Hindlimb muscle (tissue), 1 donor: ENCODE measurements at regions not wholly inside any gene's neighbourhood (a gene's known extent, or its start where the extent isn't known, plus 50 kb on each side); places are given as distances from the start of the nearest gene placed in this dataset.
"Not testable (repeated sequence)": the region's sequence is repeated elsewhere in the genome, so short reads cannot be mapped to it uniquely, and the experiment has no call there.

ENCODE experiments used
- DNase-seq: peaks from one replicate; pipeline ENCODE4 v3.0.0-alpha.2; 2013

DNA sequence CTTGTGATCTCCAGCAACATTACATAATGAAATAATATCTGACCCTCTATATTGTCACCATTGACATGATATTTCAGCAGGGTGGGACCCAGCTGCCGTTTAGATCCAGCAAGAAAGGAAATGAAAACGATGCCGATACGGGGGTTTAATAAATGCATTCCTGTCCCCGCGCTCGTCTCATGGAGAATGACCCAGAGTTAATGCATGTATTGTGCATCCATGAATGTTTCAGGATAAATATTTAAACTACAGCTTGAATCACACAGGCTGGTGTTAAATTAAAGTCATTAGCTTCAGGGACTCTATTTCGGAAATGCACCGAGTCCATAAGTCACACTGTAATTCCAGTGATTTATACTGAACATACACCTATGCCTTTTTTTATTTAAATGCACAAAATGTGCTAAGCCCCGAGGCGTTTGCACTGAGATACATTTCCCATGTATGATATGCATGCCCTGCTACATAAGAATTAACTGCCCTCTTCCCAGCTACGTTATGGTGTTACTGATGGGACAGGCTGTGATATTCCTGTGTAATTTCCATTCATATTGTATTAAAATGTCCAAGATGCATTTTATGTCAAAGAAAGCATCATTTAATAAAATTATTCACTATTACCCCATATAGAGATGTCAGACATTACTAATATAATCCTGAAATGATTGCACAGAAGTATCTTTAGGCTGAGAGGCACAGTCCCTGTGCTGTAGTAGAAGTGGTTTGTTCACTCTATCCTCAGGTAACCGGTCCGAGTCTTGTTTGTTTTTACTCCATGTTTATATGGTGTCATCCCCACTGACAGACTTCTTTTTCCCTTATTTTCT lies 109.3 kb upstream of the ZNF516 start:
- DNase-seq = no peak

DNA sequence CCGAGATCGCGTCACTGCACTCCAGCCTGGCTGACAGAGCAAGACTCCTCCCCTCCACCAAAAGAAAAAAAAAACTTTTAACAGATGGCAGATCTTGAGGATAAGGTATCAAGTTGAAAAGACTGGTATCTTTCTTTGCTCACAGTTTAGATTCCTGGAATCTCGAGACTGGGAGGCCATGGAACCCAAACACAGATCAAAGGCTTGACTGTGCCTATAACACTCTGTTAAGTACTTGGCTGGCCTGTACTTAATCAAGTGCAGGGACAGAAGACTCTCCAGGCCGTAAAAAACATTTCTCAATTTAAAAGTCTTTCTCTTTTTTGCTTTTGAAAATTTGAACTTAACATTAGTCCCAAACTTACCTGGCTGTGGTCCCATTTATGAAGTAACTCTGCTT lies 107.1 kb upstream of the ZNF516 start:
- no peak for DNase-seq

DNA sequence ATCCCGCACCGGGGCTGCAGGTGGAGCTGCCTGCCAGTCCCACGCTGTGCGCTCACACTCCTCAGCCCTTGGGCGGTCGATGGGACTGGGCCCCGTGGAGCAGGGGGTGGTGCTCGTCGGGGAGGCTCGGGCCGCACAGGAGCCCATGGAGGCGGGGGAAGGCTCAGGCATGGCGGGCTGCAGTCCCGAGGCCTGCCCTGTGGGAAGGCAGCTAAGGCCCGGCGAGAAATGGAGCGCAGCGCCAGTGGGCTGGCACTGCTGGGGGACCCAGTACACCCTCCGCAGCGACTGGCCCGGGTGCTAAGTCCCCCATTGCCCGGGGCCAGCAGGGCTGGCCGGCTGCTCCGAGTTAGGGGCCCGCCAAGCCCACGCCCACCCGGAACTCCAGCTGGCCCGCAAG lies 105.0 kb upstream of the ZNF516 start:
- not testable (repeated sequence) for DNase-seq

DNA sequence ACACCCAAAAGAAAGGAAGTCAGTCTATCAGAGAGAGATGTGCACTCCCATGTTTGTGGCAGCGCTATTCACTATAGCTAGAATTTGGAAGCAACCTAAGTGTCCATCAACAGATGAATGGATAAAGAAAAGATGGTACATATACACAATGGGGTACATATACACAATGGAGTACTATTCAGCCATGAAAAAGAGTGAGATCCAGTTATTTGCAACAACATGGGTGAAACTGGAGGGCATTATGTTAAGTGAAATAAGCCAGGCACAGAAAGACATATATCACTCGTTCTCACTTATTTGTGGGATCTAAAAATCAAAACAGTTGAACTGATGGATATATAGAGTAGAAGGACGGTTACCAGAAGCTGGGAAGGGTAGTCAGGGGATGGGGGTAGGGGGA lies 99.9 kb upstream of the ZNF516 start:
- DNase-seq = no peak

DNA sequence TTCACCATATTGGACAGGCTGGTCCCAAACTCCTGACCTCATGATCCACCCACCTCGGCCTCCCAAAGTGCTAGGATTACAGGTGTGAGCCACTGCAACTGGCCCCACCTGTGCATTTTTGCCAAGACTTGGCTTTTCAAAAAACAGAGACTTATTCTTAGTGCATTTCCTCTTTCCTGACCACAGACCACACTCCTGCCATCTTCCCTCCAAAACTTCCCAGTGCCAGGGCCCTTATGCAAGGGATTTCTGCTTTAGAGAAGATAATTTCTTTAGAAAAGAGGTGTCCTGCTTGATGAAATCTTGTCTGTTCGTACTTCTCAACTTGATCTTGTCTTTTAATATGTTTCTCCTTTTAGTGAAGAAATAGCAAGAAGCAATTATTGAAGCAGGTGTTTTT lies 98.8 kb upstream of the ZNF516 start:
- DNase-seq = no peak

DNA sequence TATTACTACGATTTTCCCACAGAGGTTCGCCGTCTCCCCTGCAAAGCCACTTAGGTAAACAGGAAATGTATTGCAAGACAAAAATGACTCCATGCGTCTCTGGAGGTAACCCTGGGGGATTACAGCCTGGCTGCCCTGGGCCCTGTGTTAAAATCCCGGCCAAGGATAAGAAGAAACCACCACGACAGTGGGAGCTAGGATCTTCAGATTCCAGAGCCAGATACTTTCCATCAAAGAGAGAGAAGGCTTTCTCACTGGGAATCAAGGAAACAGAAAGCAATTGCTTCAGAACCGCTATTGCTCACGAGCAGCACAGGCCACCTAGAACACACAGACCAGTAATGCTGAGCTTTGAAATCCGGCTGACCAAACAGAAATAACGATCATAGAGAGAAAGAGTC lies 97.9 kb upstream of the ZNF516 start:
- no peak for DNase-seq

DNA sequence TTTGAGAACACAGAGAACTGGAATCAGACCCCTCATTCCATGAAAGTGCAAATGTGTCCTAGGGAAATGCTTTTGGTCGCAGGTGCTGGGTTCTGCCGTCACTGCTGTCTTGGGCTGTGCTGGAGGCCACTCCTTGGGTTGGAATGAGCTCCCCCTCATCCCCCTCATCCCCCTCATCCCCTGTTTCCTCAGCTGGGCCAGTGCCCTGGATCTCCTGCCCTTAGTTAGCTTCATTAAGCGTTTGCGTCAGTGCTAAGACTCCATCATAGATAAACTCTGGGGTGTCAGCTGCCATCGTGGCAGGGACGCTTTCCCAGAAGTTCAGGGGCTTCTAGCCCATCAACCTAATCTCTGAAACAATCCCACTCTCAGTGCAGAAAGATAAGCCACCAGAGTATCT lies 97.1 kb upstream of the ZNF516 start:
- DNase-seq = no peak

DNA sequence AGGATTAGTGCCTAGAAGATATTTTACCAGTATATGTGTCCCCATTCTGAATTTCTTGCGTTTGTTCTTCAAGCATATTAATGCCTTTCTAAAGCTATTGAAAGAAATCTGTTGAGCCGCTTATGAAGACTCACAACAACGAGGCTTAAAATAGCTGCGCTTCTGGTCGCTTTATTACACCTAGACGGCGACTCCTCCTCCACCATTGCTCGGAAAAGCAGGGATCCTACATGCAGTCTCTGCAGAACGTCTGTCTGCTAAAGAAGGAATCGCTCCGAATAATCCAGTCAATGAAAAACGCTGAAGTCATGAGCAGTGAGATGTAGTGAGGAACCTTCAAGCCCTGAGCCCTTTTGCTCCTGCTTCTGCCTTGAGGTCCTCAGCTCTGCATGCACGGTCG lies 94.8 kb upstream of the ZNF516 start:
- DNase-seq = no peak

DNA sequence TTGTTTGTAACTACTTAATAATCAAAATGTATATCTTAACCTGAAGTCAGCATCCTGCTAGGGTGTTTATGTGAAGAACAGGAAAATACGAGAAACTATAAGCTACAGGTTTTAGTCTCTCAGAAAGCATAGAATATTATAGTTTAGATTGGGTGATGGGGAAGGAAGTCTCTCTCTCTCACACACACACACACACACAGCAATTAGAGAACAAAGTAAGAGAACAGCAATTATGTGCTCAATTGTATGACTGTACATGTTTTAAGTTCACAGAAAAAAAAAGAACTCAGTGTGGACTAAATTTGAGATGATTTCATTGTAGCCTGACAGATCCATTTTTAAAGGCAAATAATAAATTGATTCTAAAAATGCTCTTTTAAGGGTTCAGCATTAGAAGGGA lies 94.3 kb upstream of the ZNF516 start:
- no peak for DNase-seq

DNA sequence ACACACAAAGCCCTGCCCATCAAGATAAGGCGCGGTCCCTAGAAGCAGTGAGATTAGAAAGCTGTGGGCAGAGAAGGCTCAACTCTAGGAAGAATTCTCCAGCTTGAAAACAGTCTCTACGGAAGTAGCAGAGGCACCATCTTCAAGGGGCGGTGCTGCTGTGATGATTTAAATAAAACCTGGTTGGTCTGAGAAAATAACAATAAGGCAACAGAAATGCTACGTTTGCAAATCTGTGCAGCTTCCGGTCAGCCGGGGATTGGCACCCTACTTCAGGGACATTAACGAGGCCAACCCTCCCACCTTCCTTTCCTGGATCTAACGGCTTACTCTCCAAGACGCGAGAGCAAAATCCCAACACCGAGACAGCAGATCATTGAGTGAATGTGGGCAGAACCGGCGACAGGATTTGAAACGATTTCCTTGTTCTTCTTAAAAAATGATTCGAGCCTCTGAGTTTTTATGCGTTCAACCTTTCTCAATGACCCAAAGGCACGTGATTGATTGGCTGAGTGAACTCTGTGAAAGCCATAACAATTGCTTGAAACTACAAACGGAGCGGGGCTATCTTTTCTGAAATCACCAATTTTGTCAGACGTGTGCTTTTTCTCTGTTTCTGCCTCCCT lies 93.7 kb upstream of the ZNF516 start:
- DNase-seq = no peak

DNA sequence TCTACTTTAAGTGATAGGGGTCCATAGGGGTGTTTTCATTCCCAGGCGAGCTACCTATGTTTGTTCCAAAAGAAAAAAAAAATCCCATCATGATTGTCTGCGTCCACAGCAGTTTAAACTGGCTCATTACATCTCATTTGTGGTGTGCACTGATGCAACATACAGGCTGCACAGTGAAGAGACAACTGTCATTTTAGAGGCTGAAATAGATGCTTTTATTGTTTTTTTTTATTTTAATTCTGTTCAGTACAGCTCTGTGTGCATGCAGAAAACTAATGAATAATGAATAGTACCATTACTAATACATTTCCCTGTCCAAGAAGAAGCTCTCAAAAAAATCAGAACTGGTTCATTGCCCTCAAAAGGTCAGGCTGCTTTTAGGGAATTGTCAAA lies 92.8 kb upstream of the ZNF516 start:
- no peak for DNase-seq

DNA sequence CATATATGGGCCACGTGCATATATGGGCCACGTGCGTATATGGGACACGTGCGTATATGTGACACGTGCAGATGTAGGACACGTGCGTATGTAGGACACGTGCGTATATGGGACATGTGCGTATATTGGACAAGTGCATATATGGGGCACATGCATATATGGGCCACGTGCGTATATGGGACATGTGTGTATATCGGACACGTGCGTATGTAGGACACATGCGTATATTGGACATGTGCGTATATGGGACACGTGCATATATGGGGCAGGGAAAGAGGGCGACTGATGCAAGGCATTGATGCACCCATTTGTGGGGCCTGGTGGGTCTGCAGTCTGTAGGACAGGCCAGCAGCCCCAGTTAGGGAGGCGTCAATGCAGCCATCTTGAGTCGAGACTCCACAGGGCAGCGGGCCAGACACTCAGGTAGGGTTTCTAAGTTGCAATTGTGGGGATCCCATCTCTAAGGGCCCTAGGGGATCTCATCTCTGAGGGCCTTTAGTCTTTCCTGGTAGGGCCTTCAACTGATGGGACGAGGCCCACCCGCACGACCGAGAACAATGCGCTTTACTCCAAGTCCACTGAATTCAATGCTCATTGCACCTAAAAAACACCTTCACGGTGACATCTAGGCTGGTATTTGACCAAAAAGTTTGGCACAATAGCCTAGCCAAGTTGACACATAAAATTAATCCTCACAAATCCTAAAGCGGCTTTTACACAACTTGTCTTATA lies 92.3 kb upstream of the ZNF516 start:
- DNase-seq = no peak

DNA sequence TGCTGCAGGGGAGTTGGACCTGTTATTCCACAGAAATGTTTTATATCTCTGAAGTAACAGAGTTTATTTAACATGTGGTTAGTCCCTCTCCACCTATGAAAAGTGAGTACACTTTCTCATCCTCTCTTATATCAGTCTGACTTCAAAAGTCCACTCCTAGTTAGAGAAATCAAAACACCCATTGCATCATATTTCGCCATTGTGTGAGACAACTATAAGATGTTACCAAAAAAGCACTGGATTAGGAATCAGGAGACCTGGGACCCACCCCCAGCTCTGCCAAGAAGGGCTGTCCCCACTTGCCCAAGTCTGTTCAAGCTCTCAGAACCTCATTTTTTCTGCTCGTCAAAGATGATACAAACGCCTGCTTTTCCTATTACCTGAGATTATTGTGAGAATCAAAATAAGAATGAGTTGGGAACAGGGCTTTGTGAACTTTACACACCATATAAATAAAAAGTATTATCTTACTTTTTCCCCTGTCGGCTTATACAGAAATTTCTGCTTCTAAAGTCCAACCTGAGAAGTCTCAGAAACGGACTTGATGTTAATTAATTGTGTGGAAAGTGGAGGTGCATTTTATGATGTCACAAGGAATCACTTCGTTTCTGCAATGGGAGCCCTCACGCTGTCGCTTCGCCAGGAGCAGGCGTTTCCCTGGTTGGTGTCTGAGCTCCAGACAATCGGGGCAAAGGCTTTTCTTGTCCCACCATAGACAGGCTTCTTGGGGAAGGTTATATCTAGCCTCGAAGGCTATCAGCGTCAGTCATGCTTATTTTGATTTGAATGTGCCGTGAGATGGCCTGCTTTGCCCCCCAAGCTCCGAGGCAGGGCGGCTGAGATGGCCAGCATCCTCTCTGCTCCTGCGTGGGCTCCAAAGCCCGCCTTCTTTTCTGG lies 89.6 kb upstream of the ZNF516 start:
- DNase-seq = no peak

DNA sequence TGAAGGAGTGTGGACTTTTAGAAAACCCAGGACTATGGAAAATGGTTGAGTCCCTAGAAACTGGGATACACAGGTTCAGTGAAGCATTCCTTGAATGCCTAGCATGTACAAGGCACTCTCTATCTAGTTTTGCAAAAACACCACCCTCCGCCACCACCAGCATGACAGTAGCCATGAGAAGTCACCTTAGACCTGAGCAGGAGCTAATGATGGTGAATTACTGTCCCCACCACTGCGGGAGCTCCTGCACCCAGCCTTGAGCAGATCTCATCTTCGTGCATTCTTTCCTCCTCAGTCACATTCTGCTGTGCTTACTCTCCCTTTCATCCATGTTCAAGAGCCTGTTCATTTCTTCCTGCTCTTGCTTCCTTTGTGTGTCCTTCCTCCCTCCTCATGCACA lies 86.2 kb upstream of the ZNF516 start:
- no peak for DNase-seq

DNA sequence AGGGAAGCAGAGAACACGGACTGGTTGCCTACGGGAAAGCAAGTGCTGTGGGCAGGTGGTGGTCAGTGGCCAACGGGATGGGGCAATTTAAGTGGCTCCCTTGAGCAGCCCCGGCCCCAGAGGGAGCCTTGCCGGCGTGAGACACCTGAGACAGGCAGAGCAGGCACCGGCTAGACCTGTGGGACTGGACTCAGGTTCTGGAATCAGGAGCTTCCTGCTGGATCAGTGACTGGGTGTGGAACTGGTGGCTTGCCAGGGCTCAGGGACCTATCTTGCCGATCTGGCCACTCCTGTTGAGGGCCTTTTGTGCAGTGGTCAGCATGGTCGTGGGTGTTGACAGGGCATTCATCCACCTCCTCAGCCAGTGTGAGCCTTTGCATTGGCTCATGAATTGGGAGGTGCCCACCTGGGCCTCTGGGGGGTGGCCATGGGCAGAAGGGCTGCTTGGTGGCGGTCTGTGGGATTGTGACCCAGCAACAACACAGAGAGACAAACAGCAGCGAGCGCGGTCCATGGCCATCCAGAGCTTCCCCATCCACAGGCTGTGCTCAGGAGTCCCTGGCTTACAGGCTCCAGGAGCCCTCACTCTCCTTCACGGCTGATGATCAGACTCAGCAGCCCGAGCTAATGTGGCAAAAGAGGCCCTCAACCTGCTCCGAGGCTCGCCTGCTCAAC lies 85.4 kb upstream of the ZNF516 start:
- no peak for DNase-seq

DNA sequence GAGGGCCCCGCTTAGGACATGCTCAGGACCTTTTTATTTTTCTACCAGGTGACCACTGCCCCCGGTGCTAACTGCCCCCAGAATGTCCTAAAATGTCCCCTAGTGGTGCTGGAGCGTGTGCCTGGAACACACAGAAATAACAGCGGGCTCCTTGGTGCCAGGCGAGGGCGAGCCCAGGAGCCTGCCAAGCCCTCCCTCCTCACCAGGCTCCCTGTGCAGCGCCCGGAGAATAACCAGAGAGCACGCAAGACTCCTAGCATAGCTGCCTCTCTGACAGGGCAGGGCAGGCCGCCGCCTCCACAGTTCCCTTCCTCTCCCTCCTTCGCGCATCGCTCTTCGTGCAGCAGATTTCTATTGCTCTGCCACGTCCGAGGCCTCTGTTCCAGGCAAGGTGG lies 84.3 kb upstream of the ZNF516 start:
- no peak for DNase-seq

DNA sequence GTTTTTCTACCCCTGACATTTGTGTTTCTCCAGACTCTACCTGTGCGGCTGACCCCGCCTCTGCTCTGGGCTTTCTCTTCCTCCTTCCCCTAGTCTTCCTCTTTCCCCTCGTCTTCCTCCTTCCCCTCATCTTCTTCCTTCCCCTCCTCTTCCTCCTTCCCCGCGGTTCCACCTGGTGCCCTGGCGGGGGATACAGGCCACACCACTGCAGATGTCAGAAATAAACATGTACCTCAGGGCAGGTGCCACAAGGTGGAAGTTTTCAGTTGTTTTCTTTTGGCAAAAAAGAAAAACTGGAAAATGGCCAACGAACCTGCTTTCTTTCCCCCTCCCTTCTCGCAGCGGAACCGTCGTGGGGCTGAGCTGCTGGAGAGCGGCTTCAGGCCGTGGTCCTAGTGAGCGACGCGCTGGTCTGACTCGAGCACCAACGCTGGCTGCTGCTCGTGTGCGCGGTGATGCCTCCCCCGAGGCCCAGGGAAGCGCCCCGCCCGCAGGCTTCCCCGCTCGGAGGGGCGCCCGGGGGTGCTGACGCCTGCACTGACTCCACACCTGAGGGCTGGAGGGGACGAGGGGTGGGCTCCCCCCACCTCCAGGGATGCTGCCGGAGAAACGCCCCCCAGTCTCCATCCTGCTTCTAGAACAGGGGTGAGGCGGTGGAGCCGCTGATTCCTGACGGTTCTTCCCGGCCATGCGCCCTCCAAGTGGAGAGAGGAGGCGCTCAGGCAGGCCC lies 83.7 kb upstream of the ZNF516 start:
- no peak for DNase-seq

DNA sequence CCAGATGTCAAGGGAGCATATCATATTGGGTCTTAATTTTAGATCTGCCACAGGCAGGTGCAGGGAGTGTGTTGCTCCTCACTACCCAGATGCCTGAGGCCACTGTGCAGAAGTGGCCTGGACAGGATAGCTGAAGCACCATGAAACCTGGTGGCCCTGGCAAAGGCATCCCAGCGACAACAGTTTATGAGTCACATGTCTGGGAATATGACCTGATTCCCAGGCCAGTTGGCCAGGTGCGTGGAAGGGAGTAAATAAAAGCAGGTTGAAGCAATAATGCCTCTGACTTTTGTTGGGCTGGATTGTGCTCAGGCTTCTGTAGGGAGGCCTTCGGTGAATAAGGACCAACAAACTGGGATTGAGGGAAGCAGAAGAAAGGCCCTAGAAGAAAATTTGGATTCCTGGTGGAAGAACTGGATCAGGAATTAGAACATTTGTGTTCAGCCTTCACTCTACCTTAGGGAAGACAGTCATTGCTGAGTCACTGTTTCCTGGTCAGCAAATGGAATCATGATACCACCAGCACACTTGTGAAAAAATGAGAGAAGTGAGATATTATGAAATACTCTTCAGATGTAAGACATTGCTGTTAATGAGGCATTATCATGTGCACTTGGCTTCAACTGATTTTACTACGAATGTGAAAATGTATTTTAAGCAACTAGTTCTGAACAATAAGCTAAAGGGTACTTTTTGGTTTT lies 78.4 kb upstream of the ZNF516 start:
- DNase-seq = no peak

DNA sequence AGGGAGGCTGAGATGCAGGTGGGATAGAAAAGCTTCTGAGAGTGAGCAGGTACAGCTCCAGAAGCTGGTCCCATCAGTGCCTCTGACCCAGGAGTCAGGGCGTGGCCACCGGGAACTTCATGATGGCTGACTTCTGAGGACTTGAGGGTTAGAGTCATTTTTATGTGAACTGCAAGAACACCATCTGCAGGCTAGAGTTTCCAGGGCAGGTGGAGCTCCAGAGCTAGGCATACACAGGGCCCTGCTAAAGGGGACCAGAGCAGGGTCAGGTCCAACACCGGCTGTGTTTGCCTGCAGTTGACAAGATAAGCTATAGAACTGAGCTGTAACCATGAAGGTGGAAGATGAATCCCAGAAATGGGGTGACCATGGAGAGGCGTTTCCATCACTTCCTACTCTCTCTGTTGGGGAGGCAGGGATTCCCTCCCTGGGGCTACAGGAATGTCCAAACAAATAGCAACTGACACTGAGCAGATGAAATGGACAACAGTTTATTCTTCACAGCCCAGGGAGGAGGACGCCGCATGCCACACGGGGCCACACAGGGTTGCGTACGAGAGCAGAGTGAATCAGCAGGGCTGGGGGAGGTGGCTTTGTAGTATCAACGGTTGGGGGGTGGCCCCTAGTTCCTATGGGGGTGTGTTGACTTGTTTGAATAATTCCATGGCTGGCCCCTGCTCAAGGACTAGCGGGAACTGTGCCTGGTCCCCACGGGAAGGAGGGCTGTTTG lies 77.6 kb upstream of the ZNF516 start:
- no peak for DNase-seq

DNA sequence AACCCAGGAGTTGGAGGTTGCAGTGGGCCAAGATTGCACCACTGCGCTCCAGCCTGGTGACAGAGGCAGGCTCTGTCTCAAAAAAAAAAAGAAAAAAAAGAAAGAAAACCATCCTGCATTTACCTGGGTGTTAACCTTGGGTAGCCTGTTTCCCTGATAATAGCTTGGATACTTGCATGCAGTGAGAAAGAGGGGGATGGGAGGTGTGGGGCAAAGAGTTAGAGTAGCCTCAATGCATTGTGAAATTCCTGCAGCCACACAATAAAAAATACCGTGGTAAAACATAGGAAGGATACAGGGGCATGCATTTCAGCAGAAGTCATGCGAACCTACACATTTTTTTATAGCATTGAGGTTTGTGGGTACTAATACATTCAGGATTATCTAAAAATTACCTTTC lies 76.6 kb upstream of the ZNF516 start:
- DNase-seq = no peak
